Activated T-cell treated with anti-CD3 and anti-CD28 coated beads for 48 hours (primary cell): ENCODE measurements at regions not wholly inside any gene's neighbourhood (a gene's known extent, or its start where the extent isn't known, plus 50 kb on each side); places are given as distances from the start of the nearest gene placed in this dataset.

Experiments
- DNase-seq: peaks from one replicate; pipeline ENCODE4 v3.0.0-alpha.2; 2020; ENCODE audit warnings: low read depth

- no peak for DNase-seq
Observed at GRCh38 chr19:29429021-29429420, 96.8 kb upstream of the VSTM2B start.

- DNase-seq, result no peak
Observed at GRCh38 chr19:29429581-29429980, 96.2 kb upstream of the VSTM2B start.

GRCh38 chr19:29431332-29431731 is 94.5 kb upstream of the VSTM2B start:
- DNase-seq, result no peak

GRCh38 chr19:29432677-29433076 is 93.1 kb upstream of the VSTM2B start:
- no peak for DNase-seq

GRCh38 chr19:29436591-29437103 is 89.1 kb upstream of the VSTM2B start:
- DNase-seq, result no peak

GRCh38 chr19:29439021-29439420 is 86.8 kb upstream of the VSTM2B start:
- DNase-seq, result no peak

GRCh38 chr19:29439688-29440550 is 85.9 kb upstream of the VSTM2B start:
- DNase-seq, result no peak

GRCh38 chr19:29442094-29442493 is 83.7 kb upstream of the VSTM2B start:
- DNase-seq, result no peak

GRCh38 chr19:29442910-29443309 is 82.9 kb upstream of the VSTM2B start:
- no peak for DNase-seq

- DNase-seq, result no peak
Observed at GRCh38 chr19:29445246-29445645, 80.5 kb upstream of the VSTM2B start.

- DNase-seq, result no peak
Observed at GRCh38 chr19:29446361-29446760, 79.4 kb upstream of the VSTM2B start.

- DNase-seq, result no peak
Observed at GRCh38 chr19:29448046-29448445, 77.7 kb upstream of the VSTM2B start.

GRCh38 chr19:29449371-29449770 is 76.4 kb upstream of the VSTM2B start:
- no peak for DNase-seq

GRCh38 chr19:29450306-29450705 is 75.5 kb upstream of the VSTM2B start:
- no peak for DNase-seq

GRCh38 chr19:29450812-29451211 is 75.0 kb upstream of the VSTM2B start:
- no peak for DNase-seq

GRCh38 chr19:29454109-29454508 is 71.7 kb upstream of the VSTM2B start:
- no peak for DNase-seq

- DNase-seq, result no peak
Observed at GRCh38 chr19:29457413-29457812, 68.4 kb upstream of the VSTM2B start.

GRCh38 chr19:29467824-29468401 is 57.9 kb upstream of the VSTM2B start:
- DNase-seq, result no peak

GRCh38 chr19:29475469-29475868 is 50.3 kb upstream of the VSTM2B start:
- DNase-seq, result no peak
